Panc1 (cell line): ENCODE measurements at regions not wholly inside any gene's neighbourhood (a gene's known extent, or its start where the extent isn't known, plus 50 kb on each side); places are given as distances from the start of the nearest gene placed in this dataset.

ENCODE experiments used
- CTCF ChIP-seq: fragments of 450-650 bp; IDR thresholded peaks from 2 replicates; pipeline ENCODE4 v1.5.1; 2017; ENCODE audit warnings: mild to moderate bottlenecking
- POLR2AphosphoS5 ChIP-seq: IDR thresholded peaks from 2 replicates; pipeline ENCODE4 v1.6.1; 2012; ENCODE audit warnings: mild to moderate bottlenecking, low read depth, low read length, moderate library complexity
- TCF7L2 ChIP-seq: IDR thresholded peaks from 2 replicates; pipeline ENCODE4 v1.6.1; 2011; ENCODE audit warnings: mild to moderate bottlenecking, low read depth, low read length, inconsistent platforms

- TF ChIP-seq CTCF (no peak), POLR2AphosphoS5 (no peak), TCF7L2 (no peak)
Observed at GRCh38 chr12:131331148-131331750, 377.5 kb downstream of the ADGRD1 start.
